ENCODE measurements at regions not wholly inside any gene's neighbourhood (a gene's known extent, or its start where the extent isn't known, plus 50 kb on each side); places are given as distances from the start of the nearest gene placed in this dataset.

GRCh38 chr13:90833951-90834350 lies 513.5 kb upstream of the MIR17HG start (continued):
- TF ChIP-seq CTCF (conservative IDR thresholded peaks at IDR 0.05; ENCODE audit: low read depth in 2 of 2) (no peak), CREB1 (CRISPR knock-in tag; IDR thresholded peaks at IDR 0.05; ENCODE audit: low read depth) (no peak), ZNF114 (CRISPR knock-in tag; IDR thresholded peaks at IDR 0.05) (no peak), ZNF462 (CRISPR knock-in tag; IDR thresholded peaks at IDR 0.05) (no peak), EZH2 (IDR thresholded peaks at IDR 0.05; ENCODE audit: low read depth, unreplicated experiment) (no peak), STAT1 (IDR thresholded peaks at IDR 0.05; ENCODE audit: unreplicated experiment) (no peak)

- Histone ChIP-seq H3K79me2 (replicated peaks; ENCODE audit: insufficient read depth) (no peaks in the 10 kb centered on the region), H3K4me2 (no peak overlapping the region), H3F3A (replicated peaks; ENCODE audit: low read depth) (no peaks in the 10 kb centered on the region), H3K9me2 (ENCODE audit: insufficient read depth) (0 out of 2 replicates have a peak, but pooled peaks cover 3% of the 10 kb centered on the region), H3K27ac (ENCODE audit: low read depth) (no peak overlapping the region), H4K20me1 (replicated peaks; ENCODE audit: insufficient read depth) (no peaks in the 10 kb centered on the region), H3K27me3 (ENCODE audit: insufficient read depth) (no peaks in the 10 kb centered on the region), H2AFZ (no peak overlapping the region), H3K36me3 (ENCODE audit: insufficient read depth) (no peaks in the 10 kb centered on the region), H3K4me3 (no peak overlapping the region), H3K4me1 (ENCODE audit: insufficient read depth) (peaks cover 8% of the 10 kb centered on the region; the same call in 1 of the 2 replicates)
- H3K27ac Mint-ChIP-seq, result no peak overlapping the region
- no peak for TF ChIP-seq JUNB (IDR thresholded peaks at IDR 0.05; ENCODE audit: unreplicated experiment)
- no peak for TF ChIP-seq EZH2phosphoT487 (IDR thresholded peaks at IDR 0.05; ENCODE audit: unreplicated experiment)
- no peak for TF ChIP-seq CREB1 (CRISPR knock-in tag; IDR thresholded peaks at IDR 0.05; ENCODE audit: low read depth)
- TF ChIP-seq ETS1 (IDR thresholded peaks at IDR 0.05), result no peak
- TF ChIP-seq EZH2 (IDR thresholded peaks at IDR 0.05; ENCODE audit: low read depth, unreplicated experiment), result no peak
- ATAC-seq (no peak), DNase-seq (ENCODE audit: low spot score) (no peak)
- no peaks in the 10 kb centered on the region for H3K27me3 Mint-ChIP-seq (ENCODE audit: insufficient read depth, low read depth, poor library complexity)
- peaks cover under 1% of the 10 kb centered on the region; the same call in 1 of the 3 replicates for H3K36me3 Mint-ChIP-seq (ENCODE audit: low read depth)
- peaks cover 6% of the 10 kb centered on the region; the same call in 2 of the 3 replicates for H3K4me1 Mint-ChIP-seq
- H3K4me3 Mint-ChIP-seq, result no peak overlapping the region
- H3K9me3 Mint-ChIP-seq, result peaks cover 2% of the 10 kb centered on the region; the same call in 1 of the 3 replicates
These were observed 512.8 kb upstream of the MIR17HG start for GRCh38 chr13:90834700-90835099.

Measured in GM23338 (cell line).